SK-N-MC (cell line): ENCODE measurements at regions not wholly inside any gene's neighbourhood (a gene's known extent, or its start where the extent isn't known, plus 50 kb on each side); places are given as distances from the start of the nearest gene placed in this dataset.

Source experiments
- EZH2 ChIP-seq: fragments of 200-600 bp; sonication (generic); IDR thresholded peaks from one replicate; pipeline ENCODE4 v1.6.1; 2017; ENCODE audit warnings: antibody characterized with exemption
- FOXP2 ChIP-seq: optimal IDR thresholded peaks from 2 replicates; pipeline ENCODE3; 2011; ENCODE audit warnings: mild to moderate bottlenecking, moderate library complexity; ENCODE audit not compliant: insufficient read depth; ENCODE audit errors: extremely low read length, control extremely low read depth
- POLR2AphosphoS5 ChIP-seq: IDR thresholded peaks from 2 replicates; pipeline ENCODE4 v1.6.1; 2012; ENCODE audit warnings: mild to moderate bottlenecking, low read depth, low read length, borderline replicate concordance

DNA sequence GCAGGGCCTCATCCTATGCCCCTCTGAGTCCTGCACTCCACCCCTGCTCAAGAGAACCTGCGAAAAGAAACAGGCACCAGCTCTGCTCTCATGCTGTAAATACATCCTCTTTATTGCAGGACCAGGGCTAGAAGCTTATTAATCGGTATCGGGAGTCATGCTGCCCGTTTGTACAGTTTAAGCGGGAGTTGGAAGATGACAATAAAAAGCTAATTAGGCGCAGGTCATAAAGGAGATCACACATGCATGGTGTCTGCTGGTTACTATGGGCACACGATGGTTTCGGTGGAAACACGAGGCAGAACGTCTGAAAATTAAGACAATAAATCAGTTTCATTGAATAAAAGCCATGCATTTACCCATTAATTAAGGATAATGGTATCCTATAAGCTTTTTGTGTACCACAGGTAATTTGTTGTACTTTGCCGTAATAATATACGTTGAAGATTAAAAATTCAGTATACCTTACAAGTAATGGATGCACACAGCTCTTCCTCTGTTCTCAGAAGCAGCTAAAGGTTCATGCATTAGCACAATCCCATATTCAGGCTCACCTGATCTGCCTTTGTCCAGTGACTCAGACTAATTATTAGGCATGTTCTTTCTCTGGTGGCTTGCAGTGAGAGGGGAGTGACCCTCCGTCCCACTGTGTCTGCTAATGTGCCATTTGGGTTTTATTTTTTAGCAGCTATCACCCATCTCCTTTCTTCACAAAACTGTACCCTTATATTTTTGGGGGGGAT lies 406.0 kb downstream of the TSHZ3 start:
- TF ChIP-seq POLR2AphosphoS5, result no peak
- TF ChIP-seq EZH2, result no peak
- no peak for TF ChIP-seq FOXP2
